Ecto neural progenitor cell (in vitro differentiated cells): ENCODE measurements at regions not wholly inside any gene's neighbourhood (a gene's known extent, or its start where the extent isn't known, plus 50 kb on each side); places are given as distances from the start of the nearest gene placed in this dataset.

ENCODE experiments used
- DNase-seq: peaks from one replicate; pipeline ENCODE4 v3.0.0-alpha.2; 2018; ENCODE audit warnings: low spot score

GRCh38 chr7:10696064-10696463 lies 277.6 kb upstream of the PHF14 start:
- no peak for DNase-seq

GRCh38 chr7:10703059-10703458 lies 270.6 kb upstream of the PHF14 start:
- DNase-seq = no peak

DNA sequence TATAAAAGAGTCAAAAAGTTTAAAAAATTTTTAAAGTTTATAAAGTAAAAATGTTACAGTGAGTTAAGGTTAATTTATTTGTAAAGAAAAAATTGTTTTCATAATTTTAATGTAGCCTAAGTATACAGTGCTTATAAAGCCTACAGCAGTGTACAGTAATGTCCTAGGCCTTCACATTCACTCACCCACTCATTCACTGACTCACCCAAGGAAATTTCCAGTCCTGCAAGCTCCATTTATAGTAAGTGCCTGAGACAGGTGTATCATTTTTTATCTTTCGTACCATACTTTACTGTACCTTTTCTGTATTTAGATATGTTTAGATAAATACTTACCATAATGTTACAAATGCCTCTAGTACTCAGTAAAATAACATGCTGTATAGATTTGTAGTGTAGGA lies 269.7 kb upstream of the PHF14 start:
- no peak for DNase-seq

- no peak for DNase-seq
Measured at GRCh38 chr7:10704653-10705052, 269.0 kb upstream of the PHF14 start.

- no peak for DNase-seq
Measured at GRCh38 chr7:10706875-10707493, 266.7 kb upstream of the PHF14 start.

DNA sequence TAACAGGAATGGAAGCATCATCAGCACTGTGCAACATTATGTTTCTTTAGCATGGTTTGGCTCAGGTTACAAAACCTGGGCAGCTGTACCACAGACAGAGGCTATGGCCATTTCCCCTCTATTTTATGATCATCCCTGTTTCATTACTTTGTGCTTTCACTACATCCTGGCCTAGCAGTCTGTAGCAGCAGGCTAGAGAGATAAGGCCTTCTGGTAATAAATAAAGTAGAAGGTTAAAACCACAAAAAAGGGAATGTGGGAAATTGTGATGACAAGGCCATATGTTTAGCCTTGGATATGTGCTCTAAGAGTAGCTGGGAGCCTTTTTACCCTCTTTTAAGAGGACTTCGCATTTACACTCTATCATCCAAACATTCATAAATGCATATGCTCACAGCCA lies 266.2 kb upstream of the PHF14 start:
- DNase-seq = no peak

- no peak for DNase-seq
Measured at GRCh38 chr7:10708447-10708846, 265.2 kb upstream of the PHF14 start.

GRCh38 chr7:10718768-10719167 lies 254.9 kb upstream of the PHF14 start:
- no peak for DNase-seq

DNA sequence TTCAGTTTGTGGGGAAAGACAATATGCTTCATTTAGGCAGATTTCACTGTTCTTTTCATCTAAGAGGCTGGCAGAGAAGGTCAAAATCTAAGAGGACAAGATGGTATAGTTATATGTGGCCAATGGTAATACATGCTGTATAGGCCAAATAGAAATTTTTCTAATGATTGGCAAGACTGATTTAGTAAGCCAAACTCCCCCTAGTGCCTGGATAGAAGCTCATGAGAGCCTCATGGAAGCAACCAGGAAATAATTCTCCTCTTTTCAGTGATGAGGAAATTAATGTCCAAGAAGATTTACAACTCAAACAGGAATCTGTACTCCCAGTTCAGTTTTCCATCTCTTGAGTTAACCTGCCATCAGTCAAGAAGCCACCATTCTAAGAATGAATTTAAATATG lies 253.6 kb upstream of the PHF14 start:
- no peak for DNase-seq

DNA sequence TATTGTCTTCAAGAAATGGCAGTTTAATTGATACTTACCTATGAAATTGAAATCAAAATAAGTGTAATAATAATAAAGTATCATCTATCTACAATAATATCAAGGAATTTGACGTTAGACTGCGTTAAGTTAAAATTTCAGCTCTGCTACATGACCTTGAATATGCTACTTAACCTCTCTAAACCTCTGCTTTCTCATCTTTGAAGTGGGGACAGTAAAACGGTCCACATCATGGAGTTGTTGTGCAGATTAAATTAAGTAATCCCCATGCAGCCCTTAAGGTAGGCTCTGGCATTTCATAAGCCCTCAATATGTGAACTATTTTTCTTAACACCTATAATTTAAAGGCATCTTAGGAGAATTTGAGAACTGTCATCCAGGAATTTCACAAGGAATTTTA lies 252.4 kb upstream of the PHF14 start:
- no peak for DNase-seq

DNA sequence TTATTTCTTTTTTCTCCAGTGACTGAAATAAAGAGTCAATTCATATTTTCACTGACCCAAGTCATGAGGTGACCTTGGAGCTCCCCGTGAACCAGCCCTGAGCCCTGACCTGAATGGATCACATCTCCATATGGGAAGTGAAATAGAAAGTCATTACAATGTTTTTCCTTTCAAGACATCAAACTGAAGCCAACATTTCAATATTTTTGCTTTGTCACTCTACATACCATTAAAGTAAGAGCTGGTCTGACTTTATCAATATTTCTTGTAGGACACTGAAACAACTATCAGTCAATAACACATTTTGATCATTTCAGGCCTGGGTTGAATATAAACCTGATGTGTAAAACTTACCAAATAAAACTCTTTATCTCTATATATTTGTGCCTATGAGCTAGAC lies 249.8 kb upstream of the PHF14 start:
- no peak for DNase-seq

- no peak for DNase-seq
Measured at GRCh38 chr7:10724449-10724848, 249.2 kb upstream of the PHF14 start.

- no peak for DNase-seq
Measured at GRCh38 chr7:10727636-10728035, 246.0 kb upstream of the PHF14 start.

DNA sequence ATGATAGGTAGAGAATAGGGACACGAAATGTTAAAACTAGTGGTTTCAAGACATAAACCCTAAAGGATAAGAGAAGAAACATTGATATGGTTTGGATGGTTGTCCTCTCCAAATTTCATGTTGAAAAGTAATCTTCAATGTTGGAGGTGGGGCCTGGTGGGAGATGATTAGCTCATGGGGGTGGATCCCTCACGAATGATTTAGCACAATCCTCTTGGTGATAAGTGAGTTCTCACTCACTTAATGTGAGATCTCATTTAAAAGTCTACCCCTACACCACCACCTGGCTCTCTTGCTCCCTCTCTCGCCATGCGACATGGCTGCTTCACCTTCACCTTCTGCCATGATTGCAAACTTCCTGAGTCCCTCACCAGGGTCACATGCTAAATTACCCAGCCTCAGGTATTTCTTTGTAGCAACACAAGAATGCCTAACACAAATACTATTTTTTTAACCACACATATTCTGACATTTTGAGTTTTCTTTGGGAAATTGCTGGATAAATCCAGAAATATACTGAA lies 242.4 kb upstream of the PHF14 start:
- DNase-seq = no peak

DNA sequence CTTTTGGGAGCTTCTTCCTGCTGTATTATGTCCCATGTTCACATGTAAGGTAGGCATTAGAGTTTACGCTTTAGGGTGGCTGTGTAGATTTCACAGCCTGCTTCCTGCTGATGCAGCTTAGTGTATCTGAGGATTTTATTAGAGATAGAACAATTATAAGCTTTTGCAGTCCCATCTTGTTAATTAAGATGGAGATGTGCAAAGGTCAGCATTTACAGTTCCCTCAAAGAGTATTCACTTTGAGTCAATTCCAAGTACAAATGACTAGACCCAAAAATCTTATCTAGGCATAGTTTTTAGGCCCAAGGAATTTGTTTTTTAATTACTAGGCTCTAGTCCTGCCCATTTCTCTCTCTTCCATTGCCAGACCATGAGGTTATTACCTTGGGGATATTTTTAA lies 239.9 kb upstream of the PHF14 start:
- no peak for DNase-seq

GRCh38 chr7:10734595-10734994 lies 239.1 kb upstream of the PHF14 start:
- no peak for DNase-seq

DNA sequence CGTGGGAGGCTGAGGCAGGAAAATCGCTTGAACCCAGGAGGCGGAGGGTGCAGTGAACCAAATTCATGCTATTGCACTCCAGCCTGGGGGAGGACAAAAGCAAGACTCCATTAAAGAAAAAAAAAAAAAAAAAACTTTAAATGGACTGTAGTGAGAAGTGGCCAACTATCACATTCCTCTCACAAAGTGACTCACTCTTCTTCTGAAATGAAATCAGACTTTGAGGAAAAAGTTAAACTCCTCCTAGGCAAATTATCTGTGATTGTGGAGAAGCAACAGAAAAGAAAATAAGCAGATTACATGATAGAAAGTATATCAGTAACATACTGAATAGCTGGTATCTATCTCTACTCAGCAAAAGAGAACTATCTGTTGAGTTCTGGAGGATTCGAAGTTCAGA lies 234.3 kb upstream of the PHF14 start:
- DNase-seq = no peak

DNA sequence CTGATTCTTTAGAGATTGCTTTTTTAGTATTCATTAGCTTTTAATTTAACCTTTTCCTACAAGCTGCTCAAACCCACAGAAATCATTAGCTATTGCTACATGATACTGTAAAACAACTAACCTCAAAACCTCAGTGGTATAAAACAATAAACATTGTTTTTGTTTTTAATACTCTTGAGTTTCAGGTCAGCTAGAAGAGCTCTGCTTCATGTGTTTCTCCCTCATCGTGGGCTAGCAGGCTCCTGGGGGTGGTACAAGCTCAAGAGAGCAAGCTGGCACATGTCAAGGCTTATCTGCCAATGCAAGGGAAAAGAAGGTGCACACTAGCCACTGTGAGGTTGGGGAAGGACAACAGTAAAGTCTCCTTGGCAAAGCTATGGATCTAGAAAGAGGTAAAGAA lies 232.9 kb upstream of the PHF14 start:
- DNase-seq = no peak

DNA sequence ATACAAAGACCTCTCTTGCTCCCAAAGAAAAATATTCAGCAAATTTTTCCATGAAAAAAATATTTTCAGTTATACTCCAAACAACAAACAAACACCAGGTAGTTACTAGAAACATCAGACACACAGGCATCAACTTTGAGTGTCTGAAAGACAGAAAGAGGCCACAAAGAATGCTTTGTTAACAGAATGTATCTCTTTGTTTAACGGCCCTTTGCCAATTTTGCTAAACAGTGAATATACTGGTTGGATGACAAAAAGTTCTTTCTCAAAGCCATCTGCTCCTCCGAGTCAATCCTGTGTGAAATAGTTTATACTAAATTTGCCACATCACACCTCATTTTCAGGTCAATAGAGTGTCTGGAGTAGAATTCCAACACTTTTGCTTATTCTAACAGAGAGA lies 216.7 kb upstream of the PHF14 start:
- DNase-seq = no peak

DNA sequence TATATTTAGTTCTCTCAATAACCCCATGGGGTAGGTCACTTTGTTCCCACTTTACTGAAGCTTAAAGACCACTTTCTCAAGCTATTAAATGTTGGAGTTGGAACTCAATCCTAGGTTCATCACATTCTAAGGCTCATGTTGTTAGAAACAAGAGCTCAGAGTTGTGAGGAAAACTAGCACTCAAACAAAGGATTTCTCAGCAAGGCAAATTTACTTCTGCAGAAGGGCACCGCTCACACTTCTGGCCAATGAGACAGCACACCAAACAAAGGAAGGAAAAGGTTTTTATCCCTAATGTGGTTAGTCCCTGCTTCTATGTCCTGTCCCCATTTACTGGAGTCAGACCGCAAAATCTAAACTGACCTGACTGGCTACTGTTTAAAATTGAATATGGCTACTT lies 214.6 kb upstream of the PHF14 start:
- DNase-seq = no peak

DNA sequence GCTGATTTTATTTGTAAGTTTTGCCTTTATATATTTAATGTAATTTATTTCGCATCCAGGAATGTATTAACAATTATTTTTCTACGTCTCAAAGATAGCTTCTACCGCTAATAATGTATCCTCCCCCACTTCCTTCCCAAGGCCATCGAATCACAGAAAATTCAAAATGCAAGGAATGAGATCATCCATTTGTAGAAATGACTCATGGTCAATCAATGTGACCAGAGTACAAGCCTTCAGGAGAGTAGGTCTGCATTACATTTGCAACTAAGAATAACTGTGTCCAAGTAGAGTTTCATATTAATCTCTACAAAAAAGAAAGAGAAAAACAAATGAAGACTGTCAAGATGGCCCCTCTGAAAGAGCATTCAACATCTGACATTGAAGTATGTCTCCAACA lies 205.9 kb upstream of the PHF14 start:
- DNase-seq = no peak

GRCh38 chr7:10770176-10770575 lies 203.5 kb upstream of the PHF14 start:
- no peak for DNase-seq

DNA sequence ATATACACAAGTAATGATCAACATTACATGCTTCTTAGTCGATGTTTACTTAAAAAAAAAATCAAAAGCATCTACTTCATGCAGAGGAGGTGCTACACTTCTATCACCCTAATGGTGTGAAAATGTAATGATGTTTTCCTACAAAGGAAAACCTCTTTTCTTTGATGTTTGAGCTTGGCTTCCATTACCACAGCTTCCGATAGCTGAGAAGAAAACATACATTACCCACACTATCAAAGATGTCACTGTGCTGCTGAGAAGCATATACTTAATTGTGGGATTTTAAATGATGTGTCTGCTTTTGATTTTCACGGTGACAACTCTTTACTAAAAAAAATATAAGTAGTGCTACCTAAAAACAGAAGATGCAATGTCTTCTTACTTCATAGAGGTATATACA lies 200.2 kb upstream of the PHF14 start:
- DNase-seq = no peak
